ENCODE measurements at regions not wholly inside any gene's neighbourhood (a gene's known extent, or its start where the extent isn't known, plus 50 kb on each side); places are given as distances from the start of the nearest gene placed in this dataset.

- no peak overlapping the region for H3K4me3 ChIP-seq
- H3K9me3 ChIP-seq = no peaks in the 10 kb centered on the region
- no peak for TF ChIP-seq CTCF (IDR thresholded peaks at IDR 0.05)
- no peaks in the 10 kb centered on the region for H3K36me3 ChIP-seq
- intact Hi-C loops (cut with DNase I) = no loop called here
- DNase-seq (no peak), ATAC-seq (no peak)
- no peak overlapping the region for H3K27ac ChIP-seq
- H3K4me1 ChIP-seq = no peaks in the 10 kb centered on the region
- H3K27me3 ChIP-seq (ENCODE audit: low read depth) = no peaks in the 10 kb centered on the region
These were observed 808.4 kb upstream of the EPHA7 start for GRCh38 chr6:94227741-94228140.

GRCh38 chr6:94217836-94218235 is 798.5 kb upstream of the EPHA7 start:
- Histone ChIP-seq H3K27me3 (ENCODE audit: low read depth) (no peaks in the 10 kb centered on the region), H3K4me3 (no peak overlapping the region), H3K4me1 (no peaks in the 10 kb centered on the region), H3K27ac (no peak overlapping the region), H3K9me3 (no peaks in the 10 kb centered on the region), H3K36me3 (no peaks in the 10 kb centered on the region)
- intact Hi-C loops (cut with DNase I) = no loop called here
- ATAC-seq = no peak
- DNase-seq = no peak
- TF ChIP-seq CTCF (IDR thresholded peaks at IDR 0.05) = no peak

GRCh38 chr6:94215552-94215951 is 796.2 kb upstream of the EPHA7 start:
- no peak overlapping the region for H3K4me3 ChIP-seq
- H3K9me3 ChIP-seq = no peaks in the 10 kb centered on the region
- no peaks in the 10 kb centered on the region for H3K36me3 ChIP-seq
- intact Hi-C loops (cut with DNase I) = no loop called here
- no peak overlapping the region for H3K27ac ChIP-seq
- H3K27me3 ChIP-seq (ENCODE audit: low read depth) = no peaks in the 10 kb centered on the region
- no peak for DNase-seq
- H3K4me1 ChIP-seq = no peaks in the 10 kb centered on the region
- no peak for ATAC-seq
- TF ChIP-seq CTCF (IDR thresholded peaks at IDR 0.05) = no peak

GRCh38 chr6:94213226-94213625 is 793.9 kb upstream of the EPHA7 start:
- H3K9me3 ChIP-seq = no peaks in the 10 kb centered on the region
- H3K27me3 ChIP-seq (ENCODE audit: low read depth) = no peaks in the 10 kb centered on the region
- no peak for ATAC-seq
- H3K4me3 ChIP-seq = no peak overlapping the region
- TF ChIP-seq CTCF (IDR thresholded peaks at IDR 0.05) = no peak
- no peaks in the 10 kb centered on the region for H3K4me1 ChIP-seq
- no peaks in the 10 kb centered on the region for H3K36me3 ChIP-seq
- H3K27ac ChIP-seq = no peak overlapping the region
- DNase-seq = no peak
- intact Hi-C loops (cut with DNase I) = no loop called here

- Histone ChIP-seq H3K27me3 (ENCODE audit: low read depth) (no peaks in the 10 kb centered on the region), H3K27ac (no peak overlapping the region), H3K36me3 (no peaks in the 10 kb centered on the region), H3K9me3 (no peaks in the 10 kb centered on the region), H3K4me3 (no peak overlapping the region), H3K4me1 (no peaks in the 10 kb centered on the region)
- DNase-seq = no peak
- no peak for TF ChIP-seq CTCF (IDR thresholded peaks at IDR 0.05)
- no peak for ATAC-seq
- intact Hi-C loops (cut with DNase I) = no loop called here
These were observed 777.5 kb upstream of the EPHA7 start for GRCh38 chr6:94196891-94197290.

- no peak for TF ChIP-seq CTCF (IDR thresholded peaks at IDR 0.05)
- H3K27me3 ChIP-seq (ENCODE audit: low read depth) = no peaks in the 10 kb centered on the region
- H3K9me3 ChIP-seq = no peaks in the 10 kb centered on the region
- H3K27ac ChIP-seq = no peak overlapping the region
- intact Hi-C loops (cut with DNase I) = no loop called here
- no peaks in the 10 kb centered on the region for H3K4me1 ChIP-seq
- H3K4me3 ChIP-seq = no peak overlapping the region
- H3K36me3 ChIP-seq = no peaks in the 10 kb centered on the region
- ATAC-seq = no peak
- no peak for DNase-seq
These were observed 770.7 kb upstream of the EPHA7 start for GRCh38 chr6:94190030-94190429.
